ENCODE measurements at regions not wholly inside any gene's neighbourhood (a gene's known extent, or its start where the extent isn't known, plus 50 kb on each side); places are given as distances from the start of the nearest gene placed in this dataset.
A peak's percentile ranks its signal among the peaks of the same experiment; 100 is the strongest.
"Not testable (repeated sequence)": the region's sequence is repeated elsewhere in the genome, so short reads cannot be mapped to it uniquely, and the experiment has no call there.

DNA sequence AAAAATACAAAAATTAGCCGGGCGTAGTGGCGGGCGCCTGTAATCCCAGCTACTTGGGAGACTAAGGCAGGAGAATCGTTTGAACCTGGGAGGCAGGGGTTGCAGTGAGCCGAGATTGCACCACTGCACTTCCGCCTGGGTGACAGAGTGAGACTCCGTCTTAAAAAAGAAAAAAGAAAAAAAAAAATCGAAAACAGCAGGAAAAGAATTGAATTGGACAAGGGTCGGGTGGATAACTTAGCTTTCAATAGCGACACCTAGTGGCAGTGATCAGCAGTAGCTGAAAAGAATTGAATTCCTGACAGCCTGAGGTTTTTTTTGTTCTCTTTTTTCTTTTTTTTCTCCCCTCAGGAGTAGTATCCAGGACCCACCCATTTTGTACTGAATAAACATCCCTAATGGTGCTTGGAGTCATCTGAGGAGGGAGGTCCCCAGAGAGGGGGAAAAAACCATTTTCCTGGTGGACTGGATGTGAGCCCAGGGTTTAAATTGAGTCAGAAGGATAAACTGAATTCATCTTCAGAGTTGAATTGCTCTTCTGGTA lies 55.1 kb downstream of the CYCS start:
- peak; percentile 74 for DNase-seq (ENCODE audit: low spot score)

DNA sequence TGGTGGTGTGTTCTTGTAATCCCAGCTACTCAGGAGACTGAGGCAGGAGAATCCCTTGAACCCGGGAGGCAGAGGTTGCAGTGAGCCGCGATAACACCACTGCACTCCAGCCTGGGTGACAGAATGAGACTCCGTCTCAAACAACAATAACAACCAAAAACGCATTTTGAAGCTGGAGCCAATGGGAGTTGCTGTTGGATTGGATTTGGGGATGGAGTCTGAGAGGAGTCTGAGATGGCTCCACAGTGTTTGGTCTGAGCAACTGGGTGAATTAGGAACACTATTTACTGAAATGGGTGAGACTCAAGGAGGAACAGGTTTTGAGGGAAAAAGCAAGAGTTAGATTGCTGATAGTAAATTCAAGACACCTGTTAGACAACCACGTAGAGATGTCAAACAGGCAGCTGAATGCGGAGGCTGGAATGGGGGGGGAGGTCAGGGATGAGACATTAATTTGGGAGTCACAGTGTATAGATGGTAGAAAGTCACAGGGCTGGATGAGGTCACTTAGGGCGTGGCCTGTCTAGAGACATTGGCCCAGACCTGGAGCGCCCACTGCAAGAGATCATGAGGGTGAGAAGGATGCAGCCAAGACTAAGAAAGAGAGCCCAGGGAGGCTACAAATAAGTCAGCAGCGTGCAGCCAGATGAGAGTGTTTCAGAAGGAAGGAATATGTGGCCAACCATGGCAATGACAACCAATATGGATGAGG lies 56.4 kb downstream of the CYCS start:
- DNase-seq (ENCODE audit: low spot score): no peak

- no peak for DNase-seq (ENCODE audit: low spot score)
Measured at GRCh38 chr7:25067726-25068501, 57.1 kb downstream of the CYCS start.

DNA sequence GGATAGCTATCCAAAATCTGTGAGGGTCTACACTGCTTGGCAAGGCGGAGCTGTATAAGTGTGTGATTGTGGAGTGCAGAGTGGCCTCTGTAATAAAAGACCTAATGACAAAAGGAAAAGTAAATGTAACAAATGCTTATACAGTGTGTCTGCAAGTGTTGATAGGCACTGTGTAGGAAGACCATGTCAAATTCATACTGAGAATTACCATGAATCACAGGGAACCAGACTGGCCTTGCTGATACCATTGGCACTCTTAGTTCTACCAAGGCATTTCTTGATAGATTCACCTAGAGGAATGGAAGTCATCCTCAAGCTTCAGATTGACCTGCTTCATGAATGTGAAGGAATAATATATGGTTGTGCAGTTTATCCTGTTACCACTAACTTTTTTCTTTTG lies 58.8 kb downstream of the CYCS start:
- DNase-seq (ENCODE audit: low spot score): no peak

DNA sequence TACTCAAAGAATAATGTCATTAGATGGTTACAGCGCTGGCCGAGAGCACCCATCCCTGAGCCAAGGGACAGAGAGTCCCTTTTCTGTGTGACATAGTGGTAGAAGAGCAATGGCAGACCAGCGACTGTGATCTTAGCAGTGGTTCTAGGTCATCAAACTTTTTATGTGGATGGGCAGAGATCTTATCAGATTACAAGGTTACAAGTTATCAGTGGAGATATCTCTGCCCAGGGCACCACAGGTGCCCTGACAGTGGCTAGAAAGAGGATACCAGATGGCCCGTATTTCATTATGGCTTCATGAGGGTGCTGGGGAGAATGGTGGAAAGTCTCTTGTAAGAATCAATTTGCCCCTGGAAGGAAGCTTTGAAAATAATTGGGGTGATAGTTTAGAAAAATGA lies 62.7 kb downstream of the CYCS start:
- DNase-seq (ENCODE audit: low spot score): no peak

- DNase-seq (ENCODE audit: low spot score): no peak
Measured at GRCh38 chr7:25060487-25061055, 64.5 kb downstream of the CYCS start.

DNA sequence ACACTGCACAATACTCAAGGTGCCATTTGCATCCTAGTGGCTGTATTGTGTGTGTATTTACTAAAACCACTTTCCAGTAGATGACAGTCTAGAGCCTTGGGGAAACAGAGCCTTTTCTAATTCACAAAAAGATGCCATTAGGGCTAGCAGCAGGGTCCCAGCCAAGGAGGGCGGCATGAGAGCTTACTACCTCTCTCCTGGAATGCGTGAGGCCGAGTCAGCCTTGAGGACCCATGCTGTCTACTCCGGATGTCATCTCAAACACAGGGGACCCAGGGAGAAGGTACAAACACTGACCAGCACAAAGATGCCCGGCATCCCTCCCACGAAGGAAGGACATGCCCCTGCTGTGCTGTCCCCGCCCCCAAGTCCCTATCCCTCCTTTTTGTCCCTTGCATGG lies 65.5 kb downstream of the CYCS start:
- no peak for DNase-seq (ENCODE audit: low spot score)

- DNase-seq (ENCODE audit: low spot score): no peak
Measured at GRCh38 chr7:25056368-25056767, 68.7 kb downstream of the CYCS start.

- no peak for DNase-seq (ENCODE audit: low spot score)
Measured at GRCh38 chr7:25055520-25056220, 69.4 kb downstream of the CYCS start.

- DNase-seq (ENCODE audit: low spot score): no peak
Measured at GRCh38 chr7:25054819-25055519, 70.1 kb downstream of the CYCS start.

- no peak for DNase-seq (ENCODE audit: low spot score)
Measured at GRCh38 chr7:25050223-25050622, 70.2 kb upstream of the OSBPL3 start.

DNA sequence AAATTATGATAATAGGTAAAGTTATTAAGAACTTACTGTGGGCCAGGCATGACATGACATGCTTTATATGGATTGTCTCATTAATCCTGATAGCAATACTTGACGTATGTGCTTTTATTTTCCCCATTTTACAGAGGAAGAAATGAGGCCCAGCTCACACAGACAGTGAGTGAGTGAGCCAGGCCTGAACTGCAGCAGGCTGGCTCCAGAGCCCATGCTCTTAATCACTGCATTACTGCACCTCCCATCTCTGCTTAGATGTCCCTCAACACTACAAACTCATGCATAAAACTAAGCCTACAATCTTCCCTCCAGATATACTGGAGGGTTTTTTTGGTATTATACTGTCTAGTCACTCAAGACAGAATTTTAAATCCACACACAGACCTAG lies 68.5 kb upstream of the OSBPL3 start:
- no peak for DNase-seq (ENCODE audit: low spot score)

- DNase-seq (ENCODE audit: low spot score): not testable (repeated sequence)
Measured at GRCh38 chr7:25047571-25048443, 67.8 kb upstream of the OSBPL3 start.

DNA sequence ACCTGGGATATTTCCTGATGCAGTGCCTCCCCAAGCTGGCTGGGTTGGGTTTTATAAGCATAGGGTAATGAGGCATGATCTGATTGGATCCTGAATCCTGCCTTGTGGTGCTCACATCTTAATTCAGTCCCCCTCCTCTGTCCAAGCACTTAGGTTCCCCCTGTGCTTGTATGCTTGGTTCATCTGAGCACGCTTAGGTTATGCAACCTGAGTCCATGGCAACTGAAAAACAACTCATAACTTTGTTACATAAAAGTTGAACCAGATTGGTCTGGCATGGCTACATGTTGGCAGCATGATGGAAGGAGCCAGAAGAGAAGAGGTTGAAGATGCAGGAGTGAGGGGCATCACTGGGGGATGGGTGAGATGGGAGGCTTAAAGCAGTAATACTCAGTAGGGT lies 57.3 kb upstream of the OSBPL3 start:
- no peak for DNase-seq (ENCODE audit: low spot score)

DNA sequence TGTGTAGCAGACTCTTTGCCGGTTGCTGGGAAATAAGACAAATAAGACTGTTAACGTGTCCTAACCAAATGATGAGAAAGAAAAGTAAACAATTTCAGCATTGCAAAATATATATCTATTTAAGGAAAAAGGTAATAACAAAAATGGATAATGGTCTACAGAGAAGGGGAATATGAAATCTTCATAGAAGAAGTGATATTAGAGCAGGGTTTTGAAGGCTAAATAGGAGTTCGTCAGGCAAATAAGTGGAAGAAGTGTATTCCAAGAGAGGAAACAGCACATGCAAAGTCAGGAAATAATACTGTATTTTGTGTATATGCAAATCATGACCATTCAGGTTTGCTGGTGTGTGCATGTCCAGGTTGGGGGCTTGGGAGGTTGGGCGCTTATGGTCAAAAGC lies 55.3 kb upstream of the OSBPL3 start:
- no peak for DNase-seq (ENCODE audit: low spot score)

- no peak for DNase-seq (ENCODE audit: low spot score)
Measured at GRCh38 chr7:25034136-25034535, 54.2 kb upstream of the OSBPL3 start.

DNA sequence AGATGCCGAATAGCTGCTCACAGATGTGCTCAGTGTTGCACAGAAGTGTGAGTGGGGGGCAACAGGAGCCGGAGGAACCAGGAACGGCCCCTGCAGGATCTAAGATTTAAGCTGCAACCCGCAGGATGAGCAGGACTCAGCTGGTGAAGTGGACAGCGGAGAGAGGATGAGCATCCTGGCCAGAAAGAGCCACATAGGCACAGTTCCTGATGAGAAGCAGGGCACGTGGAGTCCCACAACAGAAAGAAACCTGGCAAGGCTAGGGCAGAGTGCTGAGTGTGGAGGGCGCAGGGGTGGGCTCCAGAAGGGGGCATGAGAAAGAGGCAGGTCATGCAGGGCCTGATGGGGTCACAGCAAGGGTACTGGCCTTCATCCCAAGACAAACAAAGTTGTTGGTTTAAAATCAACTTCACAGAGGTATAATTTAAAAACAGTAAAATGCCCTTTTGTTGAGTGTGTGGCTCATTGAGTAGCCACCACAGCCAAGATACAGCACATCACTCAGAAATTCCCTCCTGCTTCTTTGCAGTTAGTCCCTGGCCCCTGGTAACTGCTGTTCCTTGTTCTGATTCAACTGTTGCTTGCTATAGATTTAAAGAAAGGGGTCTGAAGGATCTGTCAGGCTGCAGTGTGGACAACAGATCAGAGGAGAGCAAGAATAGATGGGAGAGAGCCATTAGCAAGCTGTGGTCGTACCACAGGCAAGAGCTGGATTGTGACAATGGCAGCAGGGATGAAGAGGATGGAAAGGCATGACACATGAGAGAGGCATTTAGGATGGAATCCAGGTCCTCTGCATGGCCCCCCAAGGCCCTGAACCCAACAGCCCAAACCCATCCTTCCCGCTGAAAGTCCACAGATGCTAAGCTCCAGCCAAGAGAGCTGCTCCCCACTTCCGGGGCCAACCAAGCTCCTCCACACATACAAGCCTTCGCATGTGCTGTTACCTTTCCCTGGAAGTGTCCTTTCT lies 53.1 kb upstream of the OSBPL3 start:
- DNase-seq (ENCODE audit: low spot score): no peak

GRCh38 chr7:25031432-25031831 lies 51.5 kb upstream of the OSBPL3 start:
- no peak for DNase-seq (ENCODE audit: low spot score)

- DNase-seq (ENCODE audit: low spot score): peak; percentile 6
Measured at GRCh38 chr7:25031007-25031406, 51.0 kb upstream of the OSBPL3 start.

Measured in CD4-positive, alpha-beta T cell treated with Interleukin-2 at 100 ng/mL for 4 hours (primary cell).